ENCODE measurements at regions not wholly inside any gene's neighbourhood (a gene's known extent, or its start where the extent isn't known, plus 50 kb on each side); places are given as distances from the start of the nearest gene placed in this dataset.

GRCh38 chr21:26653430-26653829, 80.3 kb upstream of the CYYR1 start:
- H3K27me3 ChIP-seq = no peaks in the 10 kb centered on the region
- ATAC-seq = no peak
- 61 to 71% (median 63%) methylated on average over 5 of the region's 5 CpGs for WGBS, 4 donors
- no peaks in the 10 kb centered on the region for H3K4me1 ChIP-seq
- H3K27ac ChIP-seq = no peak overlapping the region
- DNase-seq = no peak
- H3K36me3 ChIP-seq = no peaks in the 10 kb centered on the region
- TF ChIP-seq CTCF (IDR thresholded peaks at IDR 0.05) (no peak), POLR2A (IDR thresholded peaks at IDR 0.05) (no peak)
- intact Hi-C loops (cut with DNase I) = no loop called here
- H3K9me3 ChIP-seq = peaks cover 0 to 3% (median 0%) of the 10 kb centered on the region in 12 donors
- no peak overlapping the region for H3K4me3 ChIP-seq

GRCh38 chr21:26652854-26653253, 79.8 kb upstream of the CYYR1 start:
- 36 to 67% (median 58%) methylated on average over 1 of the region's 1 CpG for WGBS, 4 donors
- DNase-seq = no peak
- no peaks in the 10 kb centered on the region for H3K4me1 ChIP-seq
- intact Hi-C loops (cut with DNase I) = no loop called here
- no peak for TF ChIP-seq POLR2A (IDR thresholded peaks at IDR 0.05)
- no peak for TF ChIP-seq CTCF (IDR thresholded peaks at IDR 0.05)
- ATAC-seq = no peak
- H3K27ac ChIP-seq = no peak overlapping the region
- H3K27me3 ChIP-seq = no peaks in the 10 kb centered on the region
- peaks cover 0 to 3% (median 0%) of the 10 kb centered on the region in 12 donors for H3K9me3 ChIP-seq
- no peaks in the 10 kb centered on the region for H3K36me3 ChIP-seq
- no peak overlapping the region for H3K4me3 ChIP-seq

- no peak overlapping the region for H3K4me3 ChIP-seq
- H3K4me1 ChIP-seq = no peaks in the 10 kb centered on the region
- intact Hi-C loops (cut with DNase I) = no loop called here
- H3K36me3 ChIP-seq = no peaks in the 10 kb centered on the region
- TF ChIP-seq POLR2A (IDR thresholded peaks at IDR 0.05) = no peak
- no peak for TF ChIP-seq CTCF (IDR thresholded peaks at IDR 0.05)
- no peak for DNase-seq
- no peak for ATAC-seq
- WGBS, 4 donors = 33 to 69% (median 56%) methylated on average over 1 of the region's 1 CpG
- no peaks in the 10 kb centered on the region for H3K27me3 ChIP-seq
- H3K27ac ChIP-seq = no peak overlapping the region
- peaks cover 0 to 6% (median 0%) of the 10 kb centered on the region in 12 donors for H3K9me3 ChIP-seq
Observed at GRCh38 chr21:26641062-26641461, 68.0 kb upstream of the CYYR1 start.

GRCh38 chr21:26637201-26637745, 64.2 kb upstream of the CYYR1 start:
- 65 to 81% (median 72%) methylated on average over 4 of the region's 4 CpGs for WGBS, 4 donors
- Histone ChIP-seq H3K27ac (no peak overlapping the region), H3K4me1 (no peaks in the 10 kb centered on the region), H3K27me3 (no peaks in the 10 kb centered on the region), H3K4me3 (no peak overlapping the region), H3K36me3 (no peaks in the 10 kb centered on the region), H3K9me3 (peaks cover 0 to 15% (median 6%) of the 10 kb centered on the region in 12 donors)
- intact Hi-C loops (cut with DNase I) = no loop called here
- TF ChIP-seq CTCF (IDR thresholded peaks at IDR 0.05) (no peak), POLR2A (IDR thresholded peaks at IDR 0.05) (no peak)
- no peak for DNase-seq
- ATAC-seq = no peak

All from heart left ventricle (tissue), 16 donors.